ENCODE measurements at regions not wholly inside any gene's neighbourhood (a gene's known extent, or its start where the extent isn't known, plus 50 kb on each side); places are given as distances from the start of the nearest gene placed in this dataset.
A peak's percentile ranks its signal among the peaks of the same experiment; 100 is the strongest.
"Not testable (repeated sequence)": the region's sequence is repeated elsewhere in the genome, so short reads cannot be mapped to it uniquely, and the experiment has no call there.

GRCh38 chr1:61547302-61547701 is 177.6 kb downstream of the TM2D1 start:
- H3K9me3 ChIP-seq (ENCODE audit: low read length); H3K4me2 ChIP-seq (ENCODE audit: low read depth, low read length); H3K4me1 ChIP-seq (ENCODE audit: insufficient read depth, low read length); H3K27me3 ChIP-seq (ENCODE audit: control insufficient read depth in 1 of 2, insufficient read depth in 2 of 2, low read length in 2 of 2); FAIRE-seq; in situ Hi-C loops (cut with HindIII; ENCODE audit: extremely low pct_ligation_motif_present, low pct_unique_long_range_greater_than_20kb); H3K4me3 ChIP-seq (replicated peaks in 1 of 3; ENCODE audit: insufficient read depth in 1 of 3, low read depth in 2 of 3, low read length in 3 of 3); H3K27ac ChIP-seq (ENCODE audit: extremely low read length, insufficient read depth, low read length); H3K9ac ChIP-seq (ENCODE audit: insufficient read depth, low read depth, low read length); POLR2A ChIA-PET; H3K79me2 ChIP-seq (ENCODE audit: insufficient read depth, low read length); BruUV-seq (replicated peaks); H3K36me3 ChIP-seq (replicated peaks in 1 of 2; ENCODE audit: control insufficient read depth in 1 of 2, insufficient read depth in 2 of 2, low read length in 2 of 2); H4K20me1 ChIP-seq (ENCODE audit: insufficient read depth, low read length); H2AFZ ChIP-seq (ENCODE audit: low read length); ATAC-seq: not testable (repeated sequence)
- peak; percentile 21 for DNase-seq (ENCODE audit: low spot score)
- intact Hi-C loops (cut with micrococcal nuclease; ENCODE audit: unreplicated experiment): loop anchor here (1.0 kb wide), 1 partner anchor 305 kb away; no protein-coding TSS in a partner anchor
- WGBS (ENCODE audit: low lambda C conversion rate): 0% methylated on average over 2 of the region's 2 CpGs
- TF ChIP-seq SMC3 (IDR thresholded peaks at IDR 0.05; ENCODE audit: low read length): 0 out of 2 replicates have a peak, but pooled peaks have one; percentile 3
- TF ChIP-seq STAG1 (CRISPR knock-in tag; IDR thresholded peaks at IDR 0.05): peak; percentile 26; the same call in 1 of the 2 replicates
- TF ChIP-seq, protein P1, sequence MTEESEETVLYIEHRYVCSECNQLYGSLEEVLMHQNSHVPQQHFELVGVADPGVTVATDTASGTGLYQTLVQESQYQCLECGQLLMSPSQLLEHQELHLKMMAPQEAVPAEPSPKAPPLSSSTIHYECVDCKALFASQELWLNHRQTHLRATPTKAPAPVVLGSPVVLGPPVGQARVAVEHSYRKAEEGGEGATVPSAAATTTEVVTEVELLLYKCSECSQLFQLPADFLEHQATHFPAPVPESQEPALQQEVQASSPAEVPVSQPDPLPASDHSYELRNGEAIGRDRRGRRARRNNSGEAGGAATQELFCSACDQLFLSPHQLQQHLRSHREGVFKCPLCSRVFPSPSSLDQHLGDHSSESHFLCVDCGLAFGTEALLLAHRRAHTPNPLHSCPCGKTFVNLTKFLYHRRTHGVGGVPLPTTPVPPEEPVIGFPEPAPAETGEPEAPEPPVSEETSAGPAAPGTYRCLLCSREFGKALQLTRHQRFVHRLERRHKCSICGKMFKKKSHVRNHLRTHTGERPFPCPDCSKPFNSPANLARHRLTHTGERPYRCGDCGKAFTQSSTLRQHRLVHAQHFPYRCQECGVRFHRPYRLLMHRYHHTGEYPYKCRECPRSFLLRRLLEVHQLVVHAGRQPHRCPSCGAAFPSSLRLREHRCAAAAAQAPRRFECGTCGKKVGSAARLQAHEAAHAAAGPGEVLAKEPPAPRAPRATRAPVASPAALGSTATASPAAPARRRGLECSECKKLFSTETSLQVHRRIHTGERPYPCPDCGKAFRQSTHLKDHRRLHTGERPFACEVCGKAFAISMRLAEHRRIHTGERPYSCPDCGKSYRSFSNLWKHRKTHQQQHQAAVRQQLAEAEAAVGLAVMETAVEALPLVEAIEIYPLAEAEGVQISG (CRISPR knock-in tag; IDR thresholded peaks at IDR 0.05): peak; percentile 78
- TF ChIP-seq, protein P2, sequence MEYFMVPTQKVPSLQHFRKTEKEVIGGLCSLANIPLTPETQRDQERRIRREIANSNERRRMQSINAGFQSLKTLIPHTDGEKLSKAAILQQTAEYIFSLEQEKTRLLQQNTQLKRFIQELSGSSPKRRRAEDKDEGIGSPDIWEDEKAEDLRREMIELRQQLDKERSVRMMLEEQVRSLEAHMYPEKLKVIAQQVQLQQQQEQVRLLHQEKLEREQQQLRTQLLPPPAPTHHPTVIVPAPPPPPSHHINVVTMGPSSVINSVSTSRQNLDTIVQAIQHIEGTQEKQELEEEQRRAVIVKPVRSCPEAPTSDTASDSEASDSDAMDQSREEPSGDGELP (IDR thresholded peaks at IDR 0.05; ENCODE audit: borderline replicate concordance, low read depth): peak; percentile 39; the same call in 1 of the 2 replicates
- TF ChIP-seq, protein P3, sequence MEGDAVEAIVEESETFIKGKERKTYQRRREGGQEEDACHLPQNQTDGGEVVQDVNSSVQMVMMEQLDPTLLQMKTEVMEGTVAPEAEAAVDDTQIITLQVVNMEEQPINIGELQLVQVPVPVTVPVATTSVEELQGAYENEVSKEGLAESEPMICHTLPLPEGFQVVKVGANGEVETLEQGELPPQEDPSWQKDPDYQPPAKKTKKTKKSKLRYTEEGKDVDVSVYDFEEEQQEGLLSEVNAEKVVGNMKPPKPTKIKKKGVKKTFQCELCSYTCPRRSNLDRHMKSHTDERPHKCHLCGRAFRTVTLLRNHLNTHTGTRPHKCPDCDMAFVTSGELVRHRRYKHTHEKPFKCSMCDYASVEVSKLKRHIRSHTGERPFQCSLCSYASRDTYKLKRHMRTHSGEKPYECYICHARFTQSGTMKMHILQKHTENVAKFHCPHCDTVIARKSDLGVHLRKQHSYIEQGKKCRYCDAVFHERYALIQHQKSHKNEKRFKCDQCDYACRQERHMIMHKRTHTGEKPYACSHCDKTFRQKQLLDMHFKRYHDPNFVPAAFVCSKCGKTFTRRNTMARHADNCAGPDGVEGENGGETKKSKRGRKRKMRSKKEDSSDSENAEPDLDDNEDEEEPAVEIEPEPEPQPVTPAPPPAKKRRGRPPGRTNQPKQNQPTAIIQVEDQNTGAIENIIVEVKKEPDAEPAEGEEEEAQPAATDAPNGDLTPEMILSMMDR (CRISPR knock-in tag; IDR thresholded peaks at IDR 0.05): peak; percentile 46
- CTCF ChIA-PET (ENCODE audit: low intra/inter-chr PET ratio, low total read pairs): interaction anchor here (1.2 kb wide), 1 partner anchor 305 kb away, joined by 3 read pairs; no protein-coding TSS in a partner anchor

DNA sequence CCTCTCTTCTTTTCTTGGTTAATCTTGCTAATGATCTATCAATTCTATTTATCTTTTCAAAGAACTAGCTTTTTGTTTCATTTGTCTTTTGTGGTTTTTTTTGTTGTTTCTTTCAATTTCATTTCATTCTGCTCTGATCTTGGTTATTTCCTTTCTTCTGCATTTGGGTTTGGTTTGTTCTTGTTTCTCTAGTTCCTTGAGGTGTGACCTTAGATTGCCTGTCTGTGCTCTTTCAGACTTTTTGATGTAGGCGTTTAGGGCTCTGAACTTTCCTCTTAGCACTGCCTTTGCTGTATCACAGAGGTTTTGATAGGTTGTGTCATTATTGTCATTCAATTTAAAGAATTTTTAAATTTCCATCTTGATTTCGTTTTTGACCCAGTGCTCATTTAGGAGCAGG is 180.1 kb downstream of the TM2D1 start:
- intact Hi-C loops (cut with micrococcal nuclease; ENCODE audit: unreplicated experiment); FAIRE-seq; H3K36me3 ChIP-seq (replicated peaks in 1 of 2; ENCODE audit: control insufficient read depth in 1 of 2, insufficient read depth in 2 of 2, low read length in 2 of 2); BruUV-seq (replicated peaks); CTCF ChIA-PET (ENCODE audit: low intra/inter-chr PET ratio, low total read pairs); POLR2A ChIA-PET; in situ Hi-C loops (cut with HindIII; ENCODE audit: extremely low pct_ligation_motif_present, low pct_unique_long_range_greater_than_20kb); H3K4me1 ChIP-seq (ENCODE audit: insufficient read depth, low read length); H3K27ac ChIP-seq (ENCODE audit: extremely low read length, insufficient read depth, low read length); H3K9me3 ChIP-seq (ENCODE audit: low read length); H3K9ac ChIP-seq (ENCODE audit: insufficient read depth, low read depth, low read length); H2AFZ ChIP-seq (ENCODE audit: low read length); DNase-seq (ENCODE audit: low spot score); ATAC-seq; H4K20me1 ChIP-seq (ENCODE audit: insufficient read depth, low read length); H3K27me3 ChIP-seq (ENCODE audit: control insufficient read depth in 1 of 2, insufficient read depth in 2 of 2, low read length in 2 of 2); H3K4me3 ChIP-seq (replicated peaks in 1 of 3; ENCODE audit: insufficient read depth in 1 of 3, low read depth in 2 of 3, low read length in 3 of 3); H3K79me2 ChIP-seq (ENCODE audit: insufficient read depth, low read length); H3K4me2 ChIP-seq (ENCODE audit: low read depth, low read length): not testable (repeated sequence)
- WGBS (ENCODE audit: low lambda C conversion rate): 2% methylated on average over 2 of the region's 2 CpGs

DNA sequence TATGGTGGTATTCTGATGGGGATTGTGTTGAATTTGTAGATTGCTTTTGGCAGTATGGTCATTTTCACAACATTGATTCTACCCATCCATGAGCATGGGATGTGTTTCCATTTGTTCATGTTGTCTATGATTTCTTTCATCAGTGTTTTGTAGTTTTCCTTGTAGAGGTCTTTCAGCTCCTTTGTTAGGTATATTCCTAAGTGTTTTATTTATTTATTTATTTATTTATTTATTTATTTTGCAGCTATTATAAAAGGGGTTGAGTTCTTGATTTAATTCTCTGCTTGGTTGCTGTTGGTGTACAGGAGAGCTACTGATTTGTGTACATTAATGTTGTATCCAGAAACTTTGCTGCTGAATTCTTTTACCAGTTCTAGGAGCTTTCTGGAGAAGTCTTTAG is 181.4 kb downstream of the TM2D1 start:
- in situ Hi-C loops (cut with HindIII; ENCODE audit: extremely low pct_ligation_motif_present, low pct_unique_long_range_greater_than_20kb); H3K9ac ChIP-seq (ENCODE audit: insufficient read depth, low read depth, low read length); DNase-seq (ENCODE audit: low spot score); H3K4me3 ChIP-seq (replicated peaks in 1 of 3; ENCODE audit: insufficient read depth in 1 of 3, low read depth in 2 of 3, low read length in 3 of 3); H4K20me1 ChIP-seq (ENCODE audit: insufficient read depth, low read length); POLR2A ChIA-PET; H3K27me3 ChIP-seq (ENCODE audit: control insufficient read depth in 1 of 2, insufficient read depth in 2 of 2, low read length in 2 of 2); H3K9me3 ChIP-seq (ENCODE audit: low read length); intact Hi-C loops (cut with micrococcal nuclease; ENCODE audit: unreplicated experiment); H3K4me2 ChIP-seq (ENCODE audit: low read depth, low read length); H3K79me2 ChIP-seq (ENCODE audit: insufficient read depth, low read length); H3K27ac ChIP-seq (ENCODE audit: extremely low read length, insufficient read depth, low read length); H3K36me3 ChIP-seq (replicated peaks in 1 of 2; ENCODE audit: control insufficient read depth in 1 of 2, insufficient read depth in 2 of 2, low read length in 2 of 2); H3K4me1 ChIP-seq (ENCODE audit: insufficient read depth, low read length); CTCF ChIA-PET (ENCODE audit: low intra/inter-chr PET ratio, low total read pairs); BruUV-seq (replicated peaks); H2AFZ ChIP-seq (ENCODE audit: low read length); FAIRE-seq; ATAC-seq: not testable (repeated sequence)

Data from HepG2 (cell line).